HG03108 (cell line): ENCODE measurements at regions not wholly inside any gene's neighbourhood (a gene's known extent, or its start where the extent isn't known, plus 50 kb on each side); places are given as distances from the start of the nearest gene placed in this dataset.

Source experiments
- ATAC-seq: cut with Tn5 transposase; IDR thresholded peaks from one replicate; pipeline ENCODE4 v1.9.1; 2021; ENCODE audit warnings: moderate library complexity; ENCODE audit not compliant: unreplicated experiment

DNA sequence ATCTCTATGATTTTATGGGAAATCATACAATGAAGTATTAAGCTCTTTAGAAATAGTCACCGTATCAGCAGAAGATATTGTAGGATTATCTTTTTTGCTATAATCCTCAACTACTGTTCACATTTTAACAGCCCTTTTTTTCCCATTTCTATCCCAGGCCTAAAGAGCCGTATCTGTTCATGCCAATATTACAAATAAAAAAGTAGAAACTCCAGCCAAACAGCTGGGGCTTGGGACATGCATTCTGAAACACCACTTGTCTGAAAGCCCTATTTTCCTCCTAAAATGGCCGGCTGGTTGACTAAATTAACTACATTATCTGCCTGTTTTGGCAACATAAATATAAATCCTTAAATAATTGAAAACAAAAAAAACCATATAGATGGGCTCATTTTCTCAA lies 477.8 kb downstream of the CDH2 start:
- no peak for ATAC-seq

DNA sequence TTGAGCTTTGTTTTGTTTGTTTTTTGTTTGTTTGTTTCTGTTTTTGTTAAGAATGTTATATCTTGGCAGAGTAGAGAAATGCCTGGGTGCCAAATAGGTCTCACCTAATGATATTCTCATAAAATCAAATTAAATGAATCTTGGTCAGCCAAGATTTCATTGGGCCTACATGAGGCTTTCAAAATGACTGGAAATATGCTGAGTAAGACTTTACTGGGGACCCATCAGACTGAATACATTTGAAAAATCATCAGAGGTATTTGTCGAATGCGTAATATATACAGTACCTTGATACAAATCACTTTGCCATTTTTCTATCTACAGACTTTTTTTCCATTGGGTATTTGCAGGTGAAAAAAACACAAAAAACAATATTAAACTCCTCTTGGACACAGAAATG lies 480.8 kb downstream of the CDH2 start:
- no peak for ATAC-seq

GRCh38 chr18:27695503-27695902 lies 481.4 kb downstream of the CDH2 start:
- ATAC-seq: no peak

DNA sequence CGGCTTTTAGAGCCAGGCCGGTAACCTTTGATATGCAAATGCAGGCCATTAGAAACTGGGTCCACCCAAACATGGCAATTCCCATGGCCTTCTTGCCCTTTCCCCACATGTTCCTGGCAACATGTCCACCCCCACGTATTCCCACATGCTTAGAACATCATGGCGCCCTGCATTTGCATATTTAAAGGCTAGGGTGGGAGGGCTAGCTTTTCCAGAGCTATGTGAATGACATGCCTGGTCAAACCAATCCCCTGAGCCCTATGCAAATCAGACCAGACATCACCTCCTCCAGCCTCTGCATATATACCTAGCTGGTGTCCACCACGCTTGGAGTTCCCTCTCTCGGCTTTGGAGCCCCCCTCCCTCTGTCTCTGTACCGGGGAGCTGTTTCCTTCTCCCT lies 481.9 kb downstream of the CDH2 start:
- no peak for ATAC-seq

- no peak for ATAC-seq
Measured at GRCh38 chr18:27688581-27688980, 488.3 kb downstream of the CDH2 start.

DNA sequence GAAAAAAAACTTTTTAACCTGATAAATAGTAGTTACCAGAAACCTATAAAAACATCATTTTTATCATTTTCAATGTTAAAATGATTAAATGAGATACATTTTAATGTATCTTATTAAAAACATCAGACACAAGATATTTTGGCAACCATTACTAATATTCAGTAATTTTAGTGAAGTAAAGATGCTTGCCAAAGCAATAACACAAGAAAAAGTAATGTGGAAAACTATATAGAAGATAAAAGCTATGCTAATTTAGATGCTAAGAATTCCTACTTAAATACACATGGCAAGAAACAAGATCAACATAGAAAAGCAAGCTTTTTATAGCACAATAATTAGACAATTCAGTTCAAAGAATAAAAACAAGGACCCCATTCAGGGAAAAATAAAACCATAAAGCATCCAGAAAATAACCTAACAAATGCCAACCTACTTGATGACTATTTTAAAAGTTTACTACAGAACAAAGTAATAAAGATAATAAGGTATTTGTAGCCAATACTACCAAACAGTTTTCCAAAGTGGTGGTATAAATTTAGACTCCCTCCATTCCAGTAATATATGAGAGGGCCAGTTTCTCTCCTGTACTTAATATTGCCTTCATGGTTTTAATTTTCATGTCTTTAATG lies 489.5 kb downstream of the CDH2 start:
- no peak for ATAC-seq

DNA sequence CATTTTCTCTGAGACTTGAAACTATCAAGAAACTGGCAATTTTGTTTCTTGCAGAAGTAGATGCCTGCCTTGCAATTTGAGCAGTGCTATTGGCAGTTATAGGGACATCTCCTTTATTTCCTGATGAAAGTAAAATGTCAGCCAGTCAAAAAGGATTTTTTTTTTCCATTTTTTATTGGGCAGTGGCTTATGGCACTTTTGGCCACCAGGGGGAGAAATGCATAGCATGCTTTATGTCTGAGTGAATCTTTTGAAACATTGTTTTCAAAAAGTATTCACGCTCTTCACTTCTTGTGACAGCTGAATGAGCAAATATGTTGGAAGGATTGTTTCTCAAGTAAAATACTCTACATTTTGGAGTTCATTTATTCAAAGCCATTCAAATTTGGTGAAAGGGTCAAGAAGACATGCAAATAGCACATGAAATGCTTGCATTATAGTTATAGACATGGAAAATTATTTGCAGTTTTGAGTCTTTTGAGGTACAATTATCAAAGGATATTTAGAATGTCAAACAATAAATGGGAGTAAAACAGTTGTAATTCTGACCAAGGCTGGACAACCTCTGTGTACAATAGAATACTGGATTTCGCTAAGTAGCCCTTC lies 491.0 kb downstream of the CDH2 start:
- no peak for ATAC-seq

DNA sequence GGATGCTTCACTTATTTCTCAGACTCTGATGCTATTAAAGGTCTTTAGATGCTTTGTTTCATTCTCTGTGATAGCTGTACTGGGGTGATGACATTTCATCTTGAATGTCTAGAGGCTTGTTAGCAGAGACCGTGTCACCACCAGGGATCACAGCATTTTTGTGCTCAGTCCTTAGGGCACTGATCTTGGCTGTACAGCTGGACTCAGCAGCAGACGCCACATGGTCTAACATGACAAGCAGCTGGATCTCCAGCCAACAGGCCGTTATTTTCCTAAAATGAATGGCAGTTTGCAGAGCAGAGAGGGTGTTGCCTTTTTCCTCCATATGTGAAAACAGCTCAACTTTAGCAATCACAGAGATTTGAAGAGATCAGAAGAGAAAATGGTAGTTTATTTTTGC lies 491.8 kb downstream of the CDH2 start:
- no peak for ATAC-seq

DNA sequence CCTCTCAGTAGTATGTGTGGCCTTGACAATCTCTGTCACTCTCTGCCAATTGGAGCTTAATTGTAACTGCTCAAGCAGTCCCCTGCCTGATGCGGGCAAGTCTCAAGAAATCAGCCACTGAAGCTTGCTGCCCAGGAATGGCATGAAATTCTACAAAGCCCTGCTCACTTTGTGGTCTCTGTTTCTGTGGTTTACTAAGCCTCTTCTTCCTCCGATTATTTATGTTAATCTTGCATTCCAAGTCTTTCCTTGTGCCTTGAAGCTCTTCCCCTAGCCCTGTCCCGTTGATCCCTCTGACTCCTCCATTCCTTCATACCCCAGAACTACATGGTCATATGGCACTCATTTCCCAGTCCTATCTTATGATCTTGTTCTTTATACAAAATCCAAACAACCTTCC lies 489.3 kb upstream of the CHST9 start:
- no peak for ATAC-seq

DNA sequence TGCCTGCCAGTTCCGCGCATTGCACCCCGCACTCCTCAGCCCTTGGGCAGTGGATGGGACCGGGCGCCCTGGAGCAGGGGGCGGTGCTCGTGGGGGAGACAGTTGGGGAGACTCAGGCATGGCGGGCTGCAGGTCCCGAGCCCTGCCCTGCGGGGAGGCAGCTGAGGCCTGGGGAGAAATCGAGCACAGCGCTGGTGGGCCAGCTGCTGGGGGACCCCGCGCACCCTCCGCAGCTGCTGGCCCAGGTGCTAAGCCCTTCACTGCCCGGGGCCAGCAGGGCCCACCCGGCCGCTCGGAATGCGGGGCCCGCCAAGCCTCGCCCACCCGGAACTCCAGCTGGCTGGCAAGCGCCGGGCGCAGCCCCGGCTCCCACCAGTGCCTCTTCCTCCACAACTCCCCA lies 488.8 kb upstream of the CHST9 start:
- ATAC-seq: no peak

DNA sequence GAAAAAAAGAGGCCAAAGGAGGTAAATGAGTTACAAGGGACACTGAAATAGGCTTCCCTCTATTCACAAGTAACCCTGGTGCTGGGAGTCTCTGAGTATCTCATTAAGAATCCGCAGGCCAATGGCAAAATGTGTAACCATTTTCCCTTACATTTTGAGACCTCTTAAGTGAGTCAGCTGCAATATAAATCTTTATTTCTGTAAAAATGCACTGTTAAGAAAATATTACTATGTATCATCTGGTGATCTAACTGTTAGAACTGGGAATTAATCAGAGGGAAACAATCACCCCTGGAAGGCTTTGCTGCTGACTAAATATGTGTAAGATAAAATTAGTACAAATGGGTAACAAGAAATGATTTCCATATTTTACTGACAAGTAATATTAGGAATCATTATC lies 483.1 kb upstream of the CHST9 start:
- ATAC-seq: no peak

GRCh38 chr18:27667064-27667463 lies 482.0 kb upstream of the CHST9 start:
- no peak for ATAC-seq

- ATAC-seq: no peak
Measured at GRCh38 chr18:27666016-27666415, 480.9 kb upstream of the CHST9 start.

DNA sequence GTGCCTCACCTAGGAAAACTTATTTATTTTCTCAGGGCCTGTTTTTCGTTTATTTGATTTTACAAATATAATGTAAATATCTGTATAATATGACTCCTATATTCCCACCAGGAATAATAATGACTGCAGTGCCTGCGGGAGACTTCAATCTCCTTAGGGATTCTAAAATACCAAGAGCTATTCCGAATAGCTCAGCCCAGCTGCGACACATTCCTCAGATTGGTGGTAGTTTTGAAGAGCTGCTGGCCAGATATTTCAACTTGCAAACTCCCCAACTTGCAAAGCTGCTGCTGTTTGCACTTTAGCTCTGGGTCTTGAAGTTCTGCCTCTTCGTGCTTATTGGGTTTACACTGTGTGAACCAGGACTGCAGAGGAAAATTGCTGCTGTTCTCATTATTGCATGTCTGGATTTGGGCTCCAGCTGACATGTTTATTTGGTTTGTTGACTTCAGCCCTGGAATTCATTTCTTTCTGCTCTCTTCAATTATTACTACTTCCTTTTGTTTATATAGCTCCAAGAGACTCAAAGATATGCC lies 480.2 kb upstream of the CHST9 start:
- ATAC-seq: no peak

GRCh38 chr18:27662949-27663348 lies 477.8 kb upstream of the CHST9 start:
- ATAC-seq: no peak

GRCh38 chr18:27662537-27662936 lies 477.4 kb upstream of the CHST9 start:
- no peak for ATAC-seq

DNA sequence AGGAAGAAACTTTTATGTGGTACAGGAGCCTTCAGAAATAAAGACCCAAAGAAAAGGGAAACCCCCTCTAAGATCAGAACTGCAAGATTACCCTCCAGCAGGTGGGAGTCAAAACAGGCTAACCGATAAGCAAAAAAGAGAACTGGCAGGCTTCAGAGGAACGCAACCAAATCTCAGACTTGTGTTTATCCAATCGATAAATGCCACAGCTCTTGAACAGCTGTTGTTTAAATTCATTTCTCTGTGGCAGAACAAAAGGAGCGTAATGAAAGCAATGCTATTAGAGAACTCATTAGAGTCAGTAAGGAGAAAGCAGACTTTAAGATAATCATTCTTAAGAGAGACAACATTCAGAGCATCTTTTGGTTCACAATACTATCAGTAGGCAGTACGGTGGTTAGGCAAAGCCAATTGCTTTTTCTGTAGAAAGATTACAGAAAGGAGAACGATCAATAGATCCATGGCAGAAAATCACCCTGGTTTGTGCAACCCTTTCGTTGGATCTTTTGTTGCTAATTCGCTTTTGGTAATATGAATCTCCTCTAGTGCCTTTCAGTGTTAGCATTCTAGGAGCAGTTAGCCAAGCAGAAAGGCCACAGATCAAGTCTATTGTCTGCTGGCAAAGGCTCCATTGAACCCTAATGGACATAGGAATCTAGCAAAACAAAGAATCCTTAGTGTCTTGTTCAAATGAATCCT lies 476.4 kb upstream of the CHST9 start:
- no peak for ATAC-seq

DNA sequence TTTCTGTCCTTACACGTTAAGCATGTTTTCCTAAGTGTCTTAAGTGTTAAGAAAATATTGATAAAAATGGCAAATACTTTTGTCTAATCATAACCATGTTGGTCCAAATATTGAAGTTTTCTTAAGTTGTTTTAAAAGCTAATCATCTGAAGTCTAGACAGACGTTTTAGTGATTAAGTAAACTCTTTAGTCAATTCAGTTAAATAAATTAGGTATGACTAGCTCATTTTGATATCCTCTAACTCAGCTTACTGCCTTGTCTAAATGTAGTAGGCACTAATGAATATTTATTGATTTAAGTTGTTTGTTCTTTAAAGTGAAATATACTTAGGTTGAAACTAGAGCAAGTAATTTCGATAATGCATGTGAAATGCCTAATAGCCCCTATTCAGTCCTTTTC lies 471.8 kb upstream of the CHST9 start:
- no peak for ATAC-seq

- ATAC-seq: no peak
Measured at GRCh38 chr18:27656167-27656778, 471.2 kb upstream of the CHST9 start.

DNA sequence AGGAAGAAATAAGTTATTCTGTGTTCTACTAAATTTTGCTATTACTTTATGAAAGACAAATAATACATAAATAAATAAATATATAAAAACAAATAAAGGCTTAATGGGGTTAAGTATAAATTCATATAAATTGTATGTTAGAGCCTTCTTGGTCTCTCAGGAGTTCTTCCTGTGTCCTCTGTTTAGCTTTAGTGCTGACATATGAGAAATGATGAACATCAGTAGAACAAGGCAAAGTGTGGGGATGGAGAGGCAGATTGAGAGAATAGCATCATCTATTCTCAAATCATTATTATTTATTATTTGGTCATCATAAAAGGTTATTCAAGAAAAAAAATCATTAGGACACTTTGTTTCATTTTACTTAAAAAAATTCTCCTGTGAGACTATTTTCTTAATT lies 468.1 kb upstream of the CHST9 start:
- no peak for ATAC-seq

DNA sequence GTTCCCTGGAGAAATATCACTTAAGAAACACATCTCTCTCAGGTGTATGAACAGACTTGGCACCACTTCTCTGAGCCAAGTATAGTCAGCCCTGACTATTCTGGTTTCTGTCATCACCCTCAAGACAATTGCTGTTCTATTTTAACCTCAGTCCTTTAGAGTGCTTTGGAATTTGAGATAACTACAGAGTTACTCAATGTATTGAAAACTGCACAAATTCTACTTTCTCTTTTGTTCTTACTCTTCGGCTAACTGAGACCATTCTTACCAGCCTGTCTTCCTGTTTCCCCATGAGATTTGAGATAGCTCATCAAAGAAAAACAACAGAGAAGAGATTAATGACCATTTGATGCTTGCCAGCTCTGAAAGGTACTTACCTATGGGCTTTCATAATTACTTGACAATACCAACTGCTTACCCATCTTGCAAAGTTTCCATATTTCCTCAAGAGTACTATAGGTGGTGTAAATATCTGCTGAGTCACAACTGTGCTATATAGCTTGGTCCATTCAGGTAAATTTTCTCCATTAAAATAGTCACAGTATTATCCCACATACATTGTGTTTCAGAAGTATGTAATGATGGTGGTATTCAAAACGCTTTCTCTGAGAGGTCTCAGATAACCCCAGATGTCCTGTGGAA lies 467.5 kb upstream of the CHST9 start:
- no peak for ATAC-seq
